Lower leg skin (tissue), 3 donors: ENCODE measurements at regions not wholly inside any gene's neighbourhood (a gene's known extent, or its start where the extent isn't known, plus 50 kb on each side); places are given as distances from the start of the nearest gene placed in this dataset.

Source experiments
- CTCF ChIP-seq, 3 donors: fragments of 450-650 bp; IDR thresholded peaks; one replicate each; pipeline ENCODE4 v1.5.1; 2016; ENCODE audit warnings: antibody characterized with exemption in 3 of 3, mild to moderate bottlenecking in 3 of 3, moderate library complexity in 2 of 3
- POLR2A ChIP-seq, 2 donors: fragments of 450-650 bp; IDR thresholded peaks; one replicate each; pipeline ENCODE4 v1.6.1; 2016 to 2017; ENCODE audit warnings: antibody characterized with exemption in 2 of 2, mild to moderate bottlenecking in 1 of 2, moderate library complexity in 1 of 2

DNA sequence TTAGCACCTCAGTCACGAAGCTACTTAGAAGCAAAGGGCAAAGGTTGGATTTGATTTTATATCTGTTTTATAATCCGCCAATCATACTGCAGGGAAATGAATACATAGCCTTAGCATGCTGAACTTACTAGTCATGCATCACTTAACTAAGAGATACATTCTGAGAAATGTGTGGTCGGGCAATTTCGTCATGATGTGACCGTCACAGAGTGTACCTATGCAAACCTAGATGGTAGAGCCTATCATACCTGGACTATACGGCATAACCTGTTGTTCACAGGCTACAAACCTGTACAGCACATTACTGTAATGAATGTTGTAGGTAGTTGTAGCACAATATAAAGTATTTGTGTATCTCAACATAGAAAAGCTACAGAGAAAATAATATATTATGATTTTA, 345.2 kb upstream of the RGS17 start:
- no peak for TF ChIP-seq CTCF (IDR thresholded peaks at IDR 0.05)
- no peak for TF ChIP-seq POLR2A (IDR thresholded peaks at IDR 0.05)
